Liver (tissue), 3 donors: ENCODE measurements at regions not wholly inside any gene's neighbourhood (a gene's known extent, or its start where the extent isn't known, plus 50 kb on each side); places are given as distances from the start of the nearest gene placed in this dataset.

ENCODE experiments used
- FOXA2 ChIP-seq: IDR thresholded peaks from 2 replicates; pipeline ENCODE4 v1.6.1; 2016; ENCODE audit warnings: antibody characterized with exemption
- NR2F2 ChIP-seq: IDR thresholded peaks from 2 replicates; pipeline ENCODE4 v1.6.1; 2016; ENCODE audit warnings: antibody characterized with exemption
- RAD21 ChIP-seq, 2 donors: IDR thresholded peaks; 2 replicates each; pipeline ENCODE4 v1.6.1; 2016; ENCODE audit warnings: antibody characterized with exemption in 2 of 2, mild to moderate bottlenecking in 2 of 2
- SP1 ChIP-seq: IDR thresholded peaks from 2 replicates; pipeline ENCODE4 v1.6.1; 2018; ENCODE audit warnings: antibody characterized with exemption, mild to moderate bottlenecking
- YY1 ChIP-seq: IDR thresholded peaks from 2 replicates; pipeline ENCODE4 v1.6.1; 2016; ENCODE audit warnings: antibody characterized with exemption, mild to moderate bottlenecking
- TF ChIP-seq, protein P1 (sequence below): fragments of 150-350 bp; IDR thresholded peaks from 2 replicates; pipeline ENCODE4 v1.5.1; 2017; ENCODE audit warnings: improper control_type of control experiment, low read depth, low read length; ENCODE audit not compliant: missing input control
- TF ChIP-seq, protein P2 (sequence below): IDR thresholded peaks from 2 replicates; pipeline ENCODE4 v1.6.1; 2016; ENCODE audit warnings: antibody characterized with exemption
- TF ChIP-seq, protein P3 (sequence below): IDR thresholded peaks from 2 replicates; pipeline ENCODE4 v1.6.1; 2016; ENCODE audit warnings: antibody characterized with exemption, mild to moderate bottlenecking
- donor health status: healthy.
- donor health status: healthy.

DNA sequence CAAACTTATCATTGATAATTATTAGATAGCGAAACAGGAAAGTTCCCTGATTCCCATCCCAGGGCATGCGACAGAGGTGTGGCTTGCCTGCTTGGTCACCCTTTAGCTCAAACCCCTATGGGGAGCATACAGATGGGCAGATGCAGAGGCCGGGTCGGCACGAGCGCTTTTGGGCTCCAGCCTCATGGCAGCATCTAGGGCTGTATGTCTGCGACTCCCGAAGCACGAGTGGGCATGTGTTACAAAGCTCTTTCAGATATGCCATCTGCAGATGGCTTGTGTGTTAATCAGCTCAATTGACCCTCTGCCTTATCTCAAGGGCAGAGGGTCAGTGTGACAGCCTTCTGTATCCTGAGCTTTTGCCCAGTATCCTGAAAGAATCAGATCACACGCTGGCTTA lies 2069.3 kb upstream of the RAG2 start:
- TF ChIP-seq RAD21 (IDR thresholded peaks at IDR 0.05) (no peak), YY1 (no peak), FOXA2 (no peak), NR2F2 (no peak), SP1 (no peak)
- TF ChIP-seq, protein P1, sequence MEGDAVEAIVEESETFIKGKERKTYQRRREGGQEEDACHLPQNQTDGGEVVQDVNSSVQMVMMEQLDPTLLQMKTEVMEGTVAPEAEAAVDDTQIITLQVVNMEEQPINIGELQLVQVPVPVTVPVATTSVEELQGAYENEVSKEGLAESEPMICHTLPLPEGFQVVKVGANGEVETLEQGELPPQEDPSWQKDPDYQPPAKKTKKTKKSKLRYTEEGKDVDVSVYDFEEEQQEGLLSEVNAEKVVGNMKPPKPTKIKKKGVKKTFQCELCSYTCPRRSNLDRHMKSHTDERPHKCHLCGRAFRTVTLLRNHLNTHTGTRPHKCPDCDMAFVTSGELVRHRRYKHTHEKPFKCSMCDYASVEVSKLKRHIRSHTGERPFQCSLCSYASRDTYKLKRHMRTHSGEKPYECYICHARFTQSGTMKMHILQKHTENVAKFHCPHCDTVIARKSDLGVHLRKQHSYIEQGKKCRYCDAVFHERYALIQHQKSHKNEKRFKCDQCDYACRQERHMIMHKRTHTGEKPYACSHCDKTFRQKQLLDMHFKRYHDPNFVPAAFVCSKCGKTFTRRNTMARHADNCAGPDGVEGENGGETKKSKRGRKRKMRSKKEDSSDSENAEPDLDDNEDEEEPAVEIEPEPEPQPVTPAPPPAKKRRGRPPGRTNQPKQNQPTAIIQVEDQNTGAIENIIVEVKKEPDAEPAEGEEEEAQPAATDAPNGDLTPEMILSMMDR, result no peak
- TF ChIP-seq, protein P2, sequence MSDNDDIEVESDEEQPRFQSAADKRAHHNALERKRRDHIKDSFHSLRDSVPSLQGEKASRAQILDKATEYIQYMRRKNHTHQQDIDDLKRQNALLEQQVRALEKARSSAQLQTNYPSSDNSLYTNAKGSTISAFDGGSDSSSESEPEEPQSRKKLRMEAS, result no peak
- TF ChIP-seq, protein P3, sequence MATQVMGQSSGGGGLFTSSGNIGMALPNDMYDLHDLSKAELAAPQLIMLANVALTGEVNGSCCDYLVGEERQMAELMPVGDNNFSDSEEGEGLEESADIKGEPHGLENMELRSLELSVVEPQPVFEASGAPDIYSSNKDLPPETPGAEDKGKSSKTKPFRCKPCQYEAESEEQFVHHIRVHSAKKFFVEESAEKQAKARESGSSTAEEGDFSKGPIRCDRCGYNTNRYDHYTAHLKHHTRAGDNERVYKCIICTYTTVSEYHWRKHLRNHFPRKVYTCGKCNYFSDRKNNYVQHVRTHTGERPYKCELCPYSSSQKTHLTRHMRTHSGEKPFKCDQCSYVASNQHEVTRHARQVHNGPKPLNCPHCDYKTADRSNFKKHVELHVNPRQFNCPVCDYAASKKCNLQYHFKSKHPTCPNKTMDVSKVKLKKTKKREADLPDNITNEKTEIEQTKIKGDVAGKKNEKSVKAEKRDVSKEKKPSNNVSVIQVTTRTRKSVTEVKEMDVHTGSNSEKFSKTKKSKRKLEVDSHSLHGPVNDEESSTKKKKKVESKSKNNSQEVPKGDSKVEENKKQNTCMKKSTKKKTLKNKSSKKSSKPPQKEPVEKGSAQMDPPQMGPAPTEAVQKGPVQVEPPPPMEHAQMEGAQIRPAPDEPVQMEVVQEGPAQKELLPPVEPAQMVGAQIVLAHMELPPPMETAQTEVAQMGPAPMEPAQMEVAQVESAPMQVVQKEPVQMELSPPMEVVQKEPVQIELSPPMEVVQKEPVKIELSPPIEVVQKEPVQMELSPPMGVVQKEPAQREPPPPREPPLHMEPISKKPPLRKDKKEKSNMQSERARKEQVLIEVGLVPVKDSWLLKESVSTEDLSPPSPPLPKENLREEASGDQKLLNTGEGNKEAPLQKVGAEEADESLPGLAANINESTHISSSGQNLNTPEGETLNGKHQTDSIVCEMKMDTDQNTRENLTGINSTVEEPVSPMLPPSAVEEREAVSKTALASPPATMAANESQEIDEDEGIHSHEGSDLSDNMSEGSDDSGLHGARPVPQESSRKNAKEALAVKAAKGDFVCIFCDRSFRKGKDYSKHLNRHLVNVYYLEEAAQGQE, result no peak
